Midbrain (tissue), 1 donor: ENCODE measurements at regions not wholly inside any gene's neighbourhood (a gene's known extent, or its start where the extent isn't known, plus 50 kb on each side); places are given as distances from the start of the nearest gene placed in this dataset.
"Not testable (repeated sequence)": the region's sequence is repeated elsewhere in the genome, so short reads cannot be mapped to it uniquely, and the experiment has no call there.

Experiments used
- DNase-seq: peaks from one replicate; lab custom pipeline; 2025; lab: John Stamatoyannopoulos, UW

DNA sequence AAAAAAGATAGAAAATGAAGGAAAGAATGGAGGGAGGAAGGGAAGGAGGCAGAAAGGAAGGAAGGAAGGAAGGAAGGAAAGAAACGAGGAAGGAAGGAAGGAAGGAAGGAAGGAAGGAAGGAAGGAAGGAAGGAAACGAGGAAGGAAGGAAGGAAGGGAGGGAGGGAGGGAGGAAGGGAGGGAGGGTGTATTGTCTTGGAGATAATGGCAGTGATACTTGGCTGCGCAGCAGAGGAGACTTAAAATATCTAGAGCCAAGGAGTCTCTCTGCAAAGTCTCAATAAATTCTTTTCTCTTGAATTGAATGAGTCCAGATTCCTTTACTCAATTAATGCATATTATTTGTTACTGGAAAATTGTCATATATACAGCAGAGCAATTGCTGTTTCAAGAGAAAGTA lies 1059.7 kb downstream of the ZPLD1 start:
- DNase-seq = no peak

DNA sequence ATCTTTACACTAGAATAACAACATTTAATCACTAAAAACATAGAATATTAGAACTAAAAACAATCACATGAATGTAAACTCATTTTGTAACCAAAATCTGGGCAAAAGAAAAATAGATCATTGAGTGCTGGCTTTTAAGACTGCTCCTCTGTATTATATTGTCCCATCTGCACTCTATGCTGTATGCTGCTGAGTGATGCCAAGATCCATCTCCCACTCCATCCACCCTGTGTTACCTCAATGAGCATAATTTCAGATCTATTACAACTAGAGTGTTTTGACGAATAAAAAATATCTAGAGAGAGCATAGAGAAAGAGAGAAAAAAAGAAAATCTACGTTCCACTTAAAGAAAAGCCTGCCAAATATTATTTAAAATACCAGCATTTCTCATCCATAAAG lies 1060.4 kb downstream of the ZPLD1 start:
- no peak for DNase-seq

DNA sequence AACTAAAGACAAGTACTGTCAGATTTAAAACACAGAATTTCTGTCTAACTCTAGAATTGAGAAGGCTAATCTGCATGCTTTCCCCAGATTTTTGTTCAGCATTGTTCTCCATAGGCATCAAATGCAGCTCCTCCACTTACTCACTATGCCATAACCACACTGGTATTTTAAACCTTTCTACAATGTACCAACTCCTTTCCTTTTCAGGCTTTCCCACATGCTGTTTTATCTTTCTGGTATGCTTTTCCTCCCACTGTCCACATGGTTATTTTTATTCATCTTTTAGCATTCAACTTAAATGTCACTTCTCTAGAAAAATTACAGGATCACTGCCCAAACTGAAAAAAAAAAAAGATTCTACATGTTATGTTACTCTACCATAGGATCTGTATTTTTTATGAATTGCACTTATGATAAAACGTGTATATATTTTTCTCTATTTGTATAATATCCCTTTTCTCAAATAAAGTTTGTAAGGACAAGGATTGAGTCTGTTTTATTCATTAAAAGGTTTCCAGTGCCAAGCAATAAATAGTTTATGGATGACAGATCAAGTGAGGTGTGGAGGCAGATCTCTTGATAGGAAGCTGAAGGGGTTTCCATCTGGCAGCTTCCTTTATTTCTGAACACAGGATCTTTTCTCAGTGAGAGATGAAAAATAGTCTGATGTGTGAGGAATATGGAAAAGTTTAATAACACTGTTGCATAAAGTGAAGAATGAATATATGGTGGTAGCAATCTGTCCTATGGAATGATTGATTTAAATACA lies 1064.5 kb downstream of the ZPLD1 start:
- DNase-seq = no peak

DNA sequence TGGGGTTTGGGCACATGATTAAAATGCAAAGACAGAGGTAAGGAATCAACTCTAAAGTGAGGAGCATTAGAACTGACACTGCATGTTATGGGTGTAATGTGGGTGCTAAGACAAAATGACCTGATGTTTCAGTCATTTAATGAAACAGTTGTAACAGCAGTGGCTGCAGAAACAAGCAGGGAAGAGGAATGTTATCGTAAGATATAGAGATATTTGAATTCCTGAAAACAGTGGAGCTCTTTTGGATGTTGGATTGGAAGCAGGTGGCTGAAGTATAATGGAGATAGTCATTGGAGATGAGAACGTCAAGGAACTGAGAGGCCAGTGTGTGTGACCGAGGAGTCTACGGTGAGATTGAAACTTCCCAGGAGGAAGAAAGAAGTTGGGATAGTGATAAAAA lies 1065.2 kb downstream of the ZPLD1 start:
- DNase-seq = no peak

DNA sequence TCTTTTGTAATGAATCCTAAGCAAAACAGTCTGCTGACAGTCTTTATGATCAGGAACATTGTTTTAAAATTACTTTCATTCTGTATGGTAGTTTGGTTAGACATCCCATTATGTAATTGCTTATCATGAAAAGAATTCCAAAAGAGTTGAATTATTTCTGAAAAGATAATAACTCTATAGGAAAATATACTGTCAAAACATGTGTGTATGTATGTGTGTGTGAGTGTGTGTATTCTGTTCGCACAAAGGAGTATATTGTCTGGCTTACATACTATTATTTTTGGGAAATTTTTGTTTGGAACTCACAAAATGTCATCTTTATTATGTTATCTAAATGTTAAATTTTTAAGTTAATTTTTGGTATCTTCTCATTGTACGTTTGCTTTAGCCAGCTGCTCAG lies 1075.9 kb downstream of the ZPLD1 start:
- DNase-seq = no peak

DNA sequence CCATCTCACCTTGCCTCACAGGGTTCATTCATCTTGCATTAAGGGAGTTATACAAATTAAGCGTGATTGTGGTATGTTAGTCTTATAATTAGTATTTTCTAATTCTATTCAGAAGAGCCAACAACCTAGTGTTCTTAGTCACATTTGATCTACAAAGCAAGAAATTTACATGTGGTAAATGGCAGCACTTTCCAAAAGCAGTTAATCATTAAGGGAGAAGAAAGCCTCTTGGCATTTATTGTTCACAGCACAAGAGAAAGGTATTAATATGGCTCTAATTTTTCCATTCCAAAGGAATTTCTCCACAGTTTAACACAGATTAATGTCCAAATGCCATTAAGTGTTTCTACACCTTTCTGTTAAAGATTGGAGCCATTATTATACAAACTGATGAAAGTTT lies 1077.1 kb downstream of the ZPLD1 start:
- DNase-seq = no peak

DNA sequence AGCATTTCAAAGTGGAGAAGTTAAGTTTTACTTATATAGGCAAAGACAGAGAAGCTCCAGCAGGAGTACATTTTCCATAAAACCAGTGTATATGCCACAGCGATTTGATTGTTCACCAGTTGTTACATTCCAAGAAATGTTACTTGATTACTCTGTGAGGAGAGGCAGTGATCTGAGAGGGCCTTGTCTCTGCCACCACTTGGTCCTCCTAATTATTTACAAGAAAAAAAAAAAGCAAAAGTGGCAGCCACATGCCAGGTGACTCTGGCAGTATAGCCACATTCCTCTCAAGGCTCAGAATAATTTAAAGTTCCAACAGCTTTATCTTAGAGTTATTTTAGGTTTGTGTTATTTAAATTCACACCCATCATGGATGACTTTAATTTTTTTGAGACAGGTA lies 1077.8 kb downstream of the ZPLD1 start:
- DNase-seq = no peak

DNA sequence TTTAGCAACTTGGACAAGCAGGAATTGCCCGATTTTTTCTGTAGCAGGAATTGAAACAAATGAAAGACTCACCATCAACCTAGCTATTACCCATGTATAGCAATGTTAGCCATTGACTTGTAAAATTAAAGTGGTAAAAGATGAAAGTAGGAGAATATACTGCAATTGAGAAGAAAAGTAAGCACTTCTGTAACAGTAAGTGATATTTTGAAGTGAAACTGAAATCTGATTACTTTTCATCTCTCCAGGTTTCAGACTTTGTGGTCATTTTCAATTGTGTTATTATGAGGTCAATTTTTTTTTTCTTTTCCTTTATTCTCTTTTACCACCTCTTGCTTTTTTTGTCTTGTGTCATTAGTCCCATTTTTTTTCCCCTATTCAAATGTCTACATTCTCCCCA lies 1078.2 kb downstream of the ZPLD1 start:
- DNase-seq = no peak

DNA sequence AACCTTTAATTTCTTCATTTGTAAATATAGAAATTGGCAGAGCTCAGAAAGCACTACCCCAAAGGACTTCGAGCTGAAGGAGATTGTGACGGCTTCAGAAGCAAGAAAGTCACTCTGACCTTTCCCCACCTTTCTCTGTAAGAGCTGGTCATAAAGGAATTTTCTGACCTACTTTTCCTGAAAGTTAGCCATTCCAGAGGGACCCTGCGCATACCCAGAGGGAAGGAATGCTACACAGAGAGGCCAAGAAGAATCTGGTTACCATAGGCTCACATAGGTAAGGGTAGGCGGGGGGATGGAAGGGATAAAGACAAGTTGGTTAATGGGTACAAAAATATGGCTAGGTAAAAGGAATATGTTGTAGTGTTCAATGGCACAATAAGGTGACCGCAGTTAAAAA lies 1080.3 kb downstream of the ZPLD1 start:
- no peak for DNase-seq

DNA sequence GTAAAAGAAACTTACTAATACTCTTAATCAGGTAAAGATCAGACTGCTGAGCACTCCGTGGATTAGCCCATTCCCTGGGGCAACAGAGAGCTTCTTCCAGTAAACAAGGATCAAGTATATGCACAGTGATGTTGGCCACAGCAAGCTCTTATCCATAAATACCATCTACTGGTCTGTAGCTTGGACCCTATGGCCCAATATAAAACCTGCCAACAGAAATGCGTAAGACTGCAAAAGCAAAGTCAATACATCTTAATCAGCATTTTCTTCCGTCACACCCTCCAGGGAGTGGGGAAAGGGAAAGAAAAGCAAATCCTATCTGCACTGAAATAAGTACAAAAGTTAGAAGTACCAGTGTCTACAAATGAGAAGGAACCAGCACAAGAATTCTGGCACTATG lies 1082.1 kb downstream of the ZPLD1 start:
- DNase-seq = no peak

DNA sequence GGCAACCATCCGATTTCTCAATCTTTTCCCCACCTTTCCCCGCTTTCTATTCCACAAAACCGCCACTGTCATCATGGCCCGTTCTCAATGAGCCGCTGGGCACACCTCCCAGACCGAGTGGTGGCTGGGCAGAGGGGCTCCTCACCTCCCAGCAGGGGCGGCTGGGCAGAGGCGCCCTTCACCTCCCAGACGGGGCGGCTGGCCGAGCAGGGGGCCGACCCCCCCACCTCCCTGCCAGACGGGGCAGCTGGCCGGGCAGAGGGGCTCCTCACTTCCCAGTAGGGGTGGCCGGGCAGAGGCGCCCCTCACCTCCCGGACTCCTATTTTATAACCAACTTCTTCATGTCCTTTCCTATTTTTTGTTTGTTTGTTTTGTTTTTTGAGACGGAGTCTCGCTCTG lies 1096.5 kb downstream of the ZPLD1 start:
- DNase-seq = not testable (repeated sequence)

DNA sequence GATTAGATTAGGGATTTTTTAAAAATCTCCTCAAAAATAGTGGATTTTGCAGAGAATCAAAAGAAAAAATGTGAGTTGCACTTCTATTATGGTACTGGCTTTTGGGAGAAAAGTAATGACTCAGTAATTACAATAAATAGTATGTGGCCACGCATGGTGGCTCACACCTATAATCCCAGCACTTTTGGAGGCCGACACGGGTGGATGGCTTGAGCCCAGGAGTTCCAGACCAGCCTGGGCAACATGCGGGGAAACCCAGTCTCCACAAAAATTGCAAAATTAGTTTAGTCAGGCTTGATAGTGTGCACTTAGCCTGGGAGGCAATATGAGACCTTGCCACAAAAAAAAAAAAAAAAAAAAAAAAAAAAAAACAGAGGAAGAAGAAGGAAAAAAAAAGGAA lies 1098.2 kb downstream of the ZPLD1 start:
- DNase-seq = no peak

DNA sequence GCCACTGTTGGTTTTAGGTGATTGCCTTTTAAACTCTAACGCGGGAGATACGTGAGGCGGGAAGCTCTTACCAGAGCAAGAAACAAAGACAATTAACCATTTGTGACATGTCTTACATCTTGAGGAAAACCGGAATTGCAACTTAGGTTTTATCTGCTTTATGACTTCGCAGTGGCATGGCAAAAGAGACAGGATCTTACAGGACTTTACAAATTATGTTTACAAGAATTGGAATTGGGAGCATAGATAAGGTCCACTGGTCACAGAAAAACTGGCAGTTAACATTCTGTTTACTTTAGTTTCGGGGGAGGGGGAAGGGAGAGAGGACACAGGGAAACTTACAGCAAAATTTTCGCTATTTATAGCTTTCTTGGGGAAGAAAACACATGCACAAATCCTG lies 1119.6 kb downstream of the ZPLD1 start:
- DNase-seq = no peak

DNA sequence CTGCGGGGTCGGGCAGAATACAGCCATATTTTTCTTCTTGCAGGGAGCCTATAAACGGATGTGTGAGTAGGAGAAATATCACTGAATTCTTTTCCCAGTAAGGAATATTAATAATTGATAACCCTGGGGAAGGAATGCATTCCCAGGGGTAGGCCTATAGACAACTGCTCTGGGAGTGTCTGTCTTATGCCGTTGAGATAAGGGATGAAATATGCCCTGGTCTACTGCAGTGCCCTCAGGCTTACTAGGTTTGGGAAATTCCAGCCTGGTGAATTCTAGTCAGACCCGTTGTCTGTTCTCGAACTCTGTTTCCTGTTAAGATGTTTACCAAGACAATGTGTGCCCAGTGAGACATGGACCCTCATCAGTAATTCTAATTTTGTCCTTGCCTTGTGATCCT lies 1129.3 kb downstream of the ZPLD1 start:
- DNase-seq = not testable (repeated sequence)

DNA sequence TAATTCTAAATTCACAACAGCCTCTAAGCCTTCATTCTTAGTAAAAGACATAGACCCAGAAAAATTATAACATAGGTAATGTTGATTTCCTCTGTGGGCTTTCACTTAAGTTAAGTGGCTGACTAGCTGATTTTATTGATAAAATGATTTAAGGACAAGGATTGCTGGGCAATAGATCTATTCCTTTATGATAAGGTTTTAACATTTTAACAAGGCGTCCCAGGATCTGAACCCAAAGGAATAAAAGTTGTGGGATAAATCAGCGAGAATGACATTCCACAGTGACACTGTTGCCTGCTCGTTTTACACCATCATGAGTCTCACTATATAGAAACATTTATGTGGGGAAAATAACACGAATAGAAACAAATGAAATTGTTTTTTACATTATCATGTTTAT lies 1151.0 kb downstream of the ZPLD1 start:
- DNase-seq = no peak

DNA sequence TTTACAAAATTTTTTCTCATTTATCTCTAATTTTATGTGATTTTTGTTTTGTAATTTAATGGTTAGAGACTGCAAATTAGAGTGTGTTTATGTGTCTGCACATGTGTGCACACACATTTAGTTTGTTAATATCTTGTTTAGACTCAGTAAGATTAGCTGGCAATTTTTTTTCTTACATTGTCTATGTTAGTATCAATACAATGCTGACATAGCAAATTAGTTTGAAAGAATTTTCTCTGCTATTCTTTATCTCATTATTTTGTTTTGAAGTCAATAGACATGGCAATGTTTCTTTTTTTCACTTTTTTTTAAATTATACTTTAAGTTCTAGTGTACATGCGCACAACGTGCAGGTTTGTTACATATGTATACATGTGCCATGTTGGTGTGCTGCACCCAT lies 1155.0 kb downstream of the ZPLD1 start:
- DNase-seq = no peak

DNA sequence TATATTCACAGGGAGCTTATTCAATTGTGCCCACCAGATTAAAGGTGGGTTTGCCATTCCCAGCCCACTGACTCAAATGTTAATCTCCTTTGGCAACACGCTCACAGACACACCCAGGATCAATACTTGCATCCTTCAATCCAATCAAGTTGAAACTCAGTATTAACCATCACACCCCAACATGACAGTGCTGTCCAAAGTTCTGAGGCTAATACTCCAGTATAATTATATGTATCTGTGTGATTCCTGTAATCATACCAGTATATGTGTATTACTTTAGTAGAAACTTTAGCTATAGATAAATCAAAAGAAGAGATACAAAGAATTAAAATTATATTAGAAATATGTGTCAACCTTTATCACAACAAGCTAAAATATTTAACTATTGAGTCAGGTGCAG lies 1166.0 kb downstream of the ZPLD1 start:
- no peak for DNase-seq

DNA sequence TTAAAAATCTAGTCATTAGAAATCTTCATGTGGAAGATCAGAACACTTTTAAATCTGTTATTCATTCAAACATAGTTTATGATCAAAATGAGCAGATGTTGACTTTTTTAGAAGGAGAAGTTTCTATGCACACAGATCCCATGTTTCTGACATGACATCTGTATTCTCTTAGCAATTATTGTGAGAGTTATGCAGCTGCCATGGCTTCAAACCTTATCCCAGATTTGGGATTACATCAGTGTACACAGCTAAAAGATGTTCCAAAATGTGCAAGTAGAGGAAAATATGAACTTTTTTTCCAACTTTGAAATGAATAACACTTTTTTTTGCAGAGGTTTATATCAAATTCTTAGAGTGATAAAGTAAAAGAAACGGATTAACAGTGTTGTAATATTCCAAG lies 1166.9 kb downstream of the ZPLD1 start:
- DNase-seq = no peak

DNA sequence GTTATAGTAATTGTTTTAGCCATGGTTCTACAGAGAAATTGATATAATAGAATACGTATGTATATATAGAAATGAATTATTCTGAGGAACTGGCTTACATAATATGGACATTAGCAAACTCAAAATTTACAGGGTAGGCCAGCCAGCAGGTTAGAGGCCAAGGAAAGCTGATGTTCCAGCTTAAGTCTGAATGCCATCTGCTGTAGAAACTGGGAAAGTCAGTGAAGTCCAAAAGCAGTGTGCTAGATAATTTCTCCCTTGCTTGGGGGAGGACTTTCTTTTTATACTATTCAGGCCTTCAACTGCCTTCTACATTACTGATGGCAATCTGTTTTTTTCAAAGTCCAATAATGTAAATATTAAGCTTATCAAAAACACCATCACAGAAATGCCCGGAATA lies 1174.7 kb downstream of the ZPLD1 start:
- no peak for DNase-seq

DNA sequence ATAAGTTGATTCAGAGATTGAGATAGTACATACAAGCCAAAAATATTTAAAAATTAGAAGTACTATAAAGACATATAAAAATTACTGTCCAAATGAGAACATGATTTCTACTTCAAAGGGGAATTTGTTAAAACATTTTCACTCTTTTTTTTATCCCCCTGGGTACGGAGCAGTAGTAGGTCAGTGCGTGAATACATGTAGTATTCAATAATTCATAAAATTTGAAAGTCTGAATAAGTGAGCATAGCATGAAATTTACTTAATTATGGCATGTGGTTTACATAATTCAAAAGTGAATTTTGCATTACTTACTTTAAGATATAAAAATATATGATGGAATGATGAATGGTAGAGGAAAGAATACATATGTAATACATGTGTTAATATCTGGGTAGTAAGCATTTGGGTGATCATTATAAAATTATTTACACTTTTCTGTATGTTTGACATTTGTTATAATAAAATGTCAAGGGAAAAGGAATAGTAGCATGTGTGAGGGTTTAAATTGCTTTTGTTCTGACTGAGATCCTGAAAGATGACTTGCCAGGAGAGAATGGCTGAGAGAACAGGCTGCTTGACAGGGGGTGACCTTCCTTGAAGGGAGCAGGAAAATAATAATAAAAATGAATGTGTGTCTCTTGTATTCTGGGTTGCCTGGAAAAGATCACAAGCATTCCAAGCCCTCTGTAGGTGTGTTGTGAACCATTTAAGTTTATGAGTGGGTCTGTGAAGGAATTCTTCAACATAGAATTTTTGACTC lies 1178.8 kb downstream of the ZPLD1 start:
- no peak for DNase-seq

DNA sequence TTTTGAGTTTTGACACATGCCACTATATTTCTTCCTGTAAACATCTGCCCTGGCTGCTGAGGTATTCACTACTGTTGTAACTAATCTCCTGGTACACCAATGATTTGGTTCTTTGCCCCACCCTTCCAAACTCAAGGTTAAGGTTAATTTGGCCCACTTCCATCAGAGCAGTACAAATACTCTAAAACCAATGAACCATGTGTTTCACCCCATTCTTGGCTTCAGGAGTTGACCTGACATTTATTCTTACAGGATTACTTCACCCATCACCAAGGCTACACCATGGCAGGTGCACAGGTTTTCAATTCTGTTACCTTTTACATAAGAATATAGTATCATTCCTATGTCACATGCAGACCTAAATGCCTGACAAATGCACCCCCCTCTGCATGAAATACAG lies 1179.9 kb downstream of the ZPLD1 start:
- no peak for DNase-seq

DNA sequence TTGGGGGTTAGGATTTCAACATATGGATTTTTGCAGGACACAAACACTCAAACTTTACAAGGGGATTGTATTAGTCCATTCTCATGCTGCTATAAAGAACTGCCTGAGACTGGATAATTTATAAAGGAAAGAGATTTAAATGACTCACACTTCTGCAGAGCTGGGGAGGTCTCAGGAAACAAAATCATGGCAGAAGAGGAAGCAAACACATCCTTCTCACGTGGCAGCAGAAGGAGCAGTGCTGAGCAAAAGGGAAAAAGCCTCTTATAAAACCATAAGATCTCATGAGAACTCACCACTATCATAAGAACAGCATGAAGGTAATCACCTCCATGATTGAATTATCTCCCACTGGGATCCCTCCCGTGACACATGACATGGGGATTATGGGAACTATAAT lies 1183.1 kb downstream of the ZPLD1 start:
- DNase-seq = no peak

DNA sequence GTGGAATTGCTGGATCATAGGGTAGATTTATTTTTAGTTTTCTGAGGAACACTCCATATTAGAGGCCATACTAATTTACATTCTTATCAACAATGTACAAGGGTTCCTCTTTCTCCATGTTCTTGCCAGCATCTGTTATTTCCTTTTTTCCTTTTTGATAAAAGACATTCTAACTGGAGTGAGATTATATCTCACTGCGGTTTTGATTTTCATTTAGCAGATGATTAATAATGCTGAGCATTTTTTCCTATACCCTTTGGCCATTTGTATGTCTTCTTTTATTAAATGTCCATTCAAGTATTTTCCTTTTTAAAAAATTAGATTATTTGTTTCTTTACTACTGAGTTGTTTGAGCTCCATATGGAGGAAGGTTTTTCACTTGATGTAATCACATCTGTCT lies 1189.5 kb downstream of the ZPLD1 start:
- no peak for DNase-seq

DNA sequence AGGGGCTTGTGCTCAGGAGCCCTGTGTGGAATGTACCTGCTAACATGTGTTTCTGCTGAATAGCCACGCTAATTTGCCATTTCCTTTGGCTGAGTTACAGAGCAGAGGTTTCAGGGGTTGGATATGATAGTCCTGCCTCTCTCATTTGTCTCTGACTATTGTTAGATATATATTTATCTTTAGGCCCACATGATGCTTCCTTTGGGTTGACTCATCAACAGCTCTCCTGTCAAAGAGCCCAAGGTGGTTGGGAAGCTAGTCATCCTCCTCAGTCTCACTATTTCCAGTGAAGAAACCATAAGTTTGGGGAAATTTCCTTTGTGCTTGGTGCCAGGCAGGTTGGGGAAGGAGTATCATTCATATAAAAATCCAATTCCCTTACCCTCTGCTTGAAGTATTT lies 1194.6 kb downstream of the ZPLD1 start:
- no peak for DNase-seq
